ENCODE measurements at regions not wholly inside any gene's neighbourhood (a gene's known extent, or its start where the extent isn't known, plus 50 kb on each side); places are given as distances from the start of the nearest gene placed in this dataset.

GRCh38 chr2:228828397-228828796 lies 442.7 kb downstream of the PID1 start:
- TF ChIP-seq EZH2phosphoT487 (IDR thresholded peaks at IDR 0.05; ENCODE audit: low read depth, severe bottlenecking, unreplicated experiment) (no peak), CTCF (IDR thresholded peaks at IDR 0.05; ENCODE audit: poor library complexity) (no peak), EZH2 (IDR thresholded peaks at IDR 0.05; ENCODE audit: borderline replicate concordance) (no peak)
